Neural cell (in vitro differentiated cells): ENCODE measurements at regions not wholly inside any gene's neighbourhood (a gene's known extent, or its start where the extent isn't known, plus 50 kb on each side); places are given as distances from the start of the nearest gene placed in this dataset.

Experiments used
- H2AFZ ChIP-seq: fragments of 200-600, 300-800 bp; sonication (generic), shearing (Covaris generic); 2 replicates; pipeline ENCODE4 v1.6.0; 2014; ENCODE audit warnings: low read depth, mild to moderate bottlenecking, antibody characterized with exemption, low read length, moderate library complexity
- H3F3A ChIP-seq: fragments of 200-600 bp; shearing (Covaris generic); 2 replicates; pipeline ENCODE4 v1.6.1; 2016; ENCODE audit warnings: mild to moderate bottlenecking, moderate library complexity, mixed read lengths, antibody characterized with exemption, low read length; ENCODE audit not compliant: insufficient read depth, poor library complexity, severe bottlenecking
- H3K27ac ChIP-seq: fragments of 200-600, 300-800 bp; sonication (generic), shearing (Covaris generic); 2 replicates; pipeline ENCODE4 v1.5.1; 2014; ENCODE audit warnings: mild to moderate bottlenecking, low read length, moderate library complexity
- H3K27me3 ChIP-seq: fragments of 300-800, 200-600 bp; sonication (generic), shearing (Covaris generic); 2 replicates; pipeline ENCODE4 v1.6.0; 2014; ENCODE audit warnings: mild to moderate bottlenecking, low read depth, low read length, moderate library complexity; ENCODE audit not compliant: insufficient read depth
- H3K36me3 ChIP-seq: fragments of 300-800, 200-600 bp; sonication (generic), shearing (Covaris generic); 2 replicates; pipeline ENCODE4 v1.5.1; 2014; ENCODE audit warnings: mild to moderate bottlenecking, antibody characterized with exemption, low read length, moderate library complexity; ENCODE audit not compliant: insufficient read depth
- H3K4me2 ChIP-seq: fragments of 300-800, 200-600 bp; sonication (generic), shearing (Covaris generic); 2 replicates; pipeline ENCODE4 v1.6.0; 2014; ENCODE audit warnings: mild to moderate bottlenecking, low read length
- H3K4me3 ChIP-seq: fragments of 300-800, 200-600 bp; sonication (generic), shearing (Covaris generic); 2 replicates; pipeline ENCODE4 v1.5.1; 2014; ENCODE audit warnings: mild to moderate bottlenecking, low read length, moderate library complexity
- H3K79me2 ChIP-seq: fragments of 200-600 bp; shearing (Covaris generic); replicated peaks from 2 replicates; pipeline ENCODE4 v1.6.0; 2014; ENCODE audit warnings: mild to moderate bottlenecking, low read length, moderate library complexity; ENCODE audit not compliant: insufficient read depth
- H3K9ac ChIP-seq: fragments of 300-800, 200-600 bp; sonication (generic), shearing (Covaris generic); 2 replicates; pipeline ENCODE4 v1.6.1; 2016; ENCODE audit warnings: mild to moderate bottlenecking, low read length, mixed read lengths
- H3K9me2 ChIP-seq: fragments of 200-600 bp; shearing (Covaris generic); 2 replicates; pipeline ENCODE4 v1.6.1; 2016; ENCODE audit warnings: mild to moderate bottlenecking, low read length, mixed read lengths; ENCODE audit not compliant: insufficient read depth
- H3K9me3 ChIP-seq: fragments of 200-600, 300-800 bp; sonication (generic), shearing (Covaris generic); 2 replicates; pipeline ENCODE4 v1.6.1; 2016; ENCODE audit warnings: mild to moderate bottlenecking, mixed run types, low read length, moderate library complexity, mixed read lengths
- H4K20me1 ChIP-seq: fragments of 200-600 bp; shearing (Covaris generic); 2 replicates; pipeline ENCODE4 v1.6.1; 2016; ENCODE audit warnings: mild to moderate bottlenecking, mixed run types; ENCODE audit not compliant: insufficient read depth
- CTCF ChIP-seq: fragments of 450-650 bp; IDR thresholded peaks from 2 replicates; pipeline ENCODE4 v1.5.1; 2014; ENCODE audit warnings: antibody characterized with exemption, mild to moderate bottlenecking, moderate library complexity; ENCODE audit not compliant: poor library complexity, severe bottlenecking
- EP300 ChIP-seq: fragments of 450-650 bp; conservative IDR thresholded peaks from 2 replicates; pipeline ENCODE4 v1.6.1; 2014; ENCODE audit warnings: antibody characterized with exemption, mild to moderate bottlenecking, moderate library complexity; ENCODE audit not compliant: poor library complexity, severe bottlenecking
- EZH2 ChIP-seq: fragments of 200-600, 300-800 bp; shearing (Covaris generic), sonication (generic); IDR thresholded peaks from 2 replicates; pipeline ENCODE4 v1.6.1; 2014; ENCODE audit warnings: antibody characterized with exemption, low read length, borderline replicate concordance, mild to moderate bottlenecking; ENCODE audit not compliant: insufficient read depth, poor library complexity, severe bottlenecking
- MXI1 ChIP-seq: fragments of 450-650 bp; conservative IDR thresholded peaks from 2 replicates; pipeline ENCODE4 v1.6.1; 2014; ENCODE audit warnings: antibody characterized with exemption, mild to moderate bottlenecking; ENCODE audit not compliant: poor library complexity, severe bottlenecking
- POLR2AphosphoS5 ChIP-seq: IDR thresholded peaks from 2 replicates; pipeline ENCODE4 v1.6.1; 2012
- RAD21 ChIP-seq: fragments of 450-650 bp; conservative IDR thresholded peaks from 2 replicates; pipeline ENCODE4 v1.6.1; 2014; ENCODE audit warnings: antibody characterized with exemption, mild to moderate bottlenecking, moderate library complexity
- REST ChIP-seq: IDR thresholded peaks from 2 replicates; pipeline ENCODE4 v1.6.1; 2012; ENCODE audit warnings: borderline replicate concordance
- SMC3 ChIP-seq: fragments of 450-650 bp; conservative IDR thresholded peaks from 2 replicates; pipeline ENCODE4 v1.6.1; 2014; ENCODE audit warnings: antibody characterized with exemption, mild to moderate bottlenecking, moderate library complexity; ENCODE audit not compliant: poor library complexity
- TAF1 ChIP-seq: IDR thresholded peaks from 2 replicates; pipeline ENCODE4 v1.6.1; 2012; ENCODE audit warnings: low read depth

DNA sequence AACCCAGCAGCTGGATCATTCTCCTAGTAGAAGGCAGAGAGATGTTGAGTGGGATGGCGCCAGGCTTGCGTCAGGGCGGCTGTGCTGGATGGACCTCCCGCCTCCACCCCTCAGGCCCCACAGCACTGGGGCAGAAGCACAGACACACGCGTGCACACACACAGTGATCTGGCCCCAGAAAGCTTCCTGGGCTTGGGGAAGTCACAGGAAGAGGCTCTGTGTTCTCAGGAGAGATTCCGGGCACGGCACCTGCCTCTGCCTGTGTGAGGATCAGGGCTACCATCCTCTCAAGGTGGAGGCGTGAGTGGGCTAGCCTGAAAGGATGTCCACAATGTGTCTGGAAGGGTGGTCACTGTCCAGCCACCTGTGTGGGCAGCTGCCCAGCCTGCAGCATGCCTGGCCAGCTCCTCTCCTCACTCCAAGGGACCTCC lies 229.8 kb upstream of the HS6ST1 start:
- no peaks in the 10 kb centered on the region for H3K36me3 ChIP-seq
- H3K27me3 ChIP-seq: no peaks in the 10 kb centered on the region
- no peak overlapping the region for H3K4me3 ChIP-seq
- no peaks in the 10 kb centered on the region for H4K20me1 ChIP-seq
- H3K9me2 ChIP-seq: no peaks in the 10 kb centered on the region
- no peak overlapping the region for H2AFZ ChIP-seq
- H3K79me2 ChIP-seq: no peaks in the 10 kb centered on the region
- no peak overlapping the region for H3K9ac ChIP-seq
- no peaks in the 10 kb centered on the region for H3F3A ChIP-seq
- H3K27ac ChIP-seq: no peak overlapping the region
- TF ChIP-seq EP300: no peak
- no peak for TF ChIP-seq SMC3
- no peak for TF ChIP-seq REST
- no peak for TF ChIP-seq EZH2
- TF ChIP-seq CTCF: no peak
- TF ChIP-seq TAF1: no peak
- TF ChIP-seq RAD21: no peak
- TF ChIP-seq POLR2AphosphoS5: no peak
- no peak for TF ChIP-seq MXI1
- no peaks in the 10 kb centered on the region for H3K9me3 ChIP-seq
- no peak overlapping the region for H3K4me2 ChIP-seq

DNA sequence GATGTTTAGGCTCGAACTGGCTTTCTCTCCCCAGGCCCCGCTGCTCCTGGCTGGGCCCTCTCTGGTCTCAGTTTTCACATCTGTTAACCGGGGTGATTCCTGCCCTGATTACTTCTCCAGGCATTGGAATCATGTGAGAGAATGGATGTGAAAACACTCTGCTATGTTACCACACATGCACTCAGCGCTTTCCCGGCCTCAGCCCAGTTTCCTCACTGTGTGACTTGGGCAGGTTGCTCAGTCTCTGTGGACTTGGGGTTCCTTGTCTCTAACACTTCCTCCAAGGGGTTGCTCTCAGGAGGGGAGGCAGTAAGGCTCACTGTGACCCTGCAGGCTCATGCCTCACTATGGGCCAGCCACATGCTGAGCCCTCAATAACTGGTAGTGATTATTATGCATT lies 230.4 kb upstream of the HS6ST1 start:
- H3K9ac ChIP-seq: no peak overlapping the region

More for the DNA sequence above, 230.4 kb upstream of the HS6ST1 start:
- no peaks in the 10 kb centered on the region for H3K9me2 ChIP-seq
- no peaks in the 10 kb centered on the region for H3K36me3 ChIP-seq
- H3K27ac ChIP-seq: no peak overlapping the region
- no peak overlapping the region for H3K4me3 ChIP-seq
- no peaks in the 10 kb centered on the region for H3F3A ChIP-seq
- H3K4me2 ChIP-seq: no peak overlapping the region
- no peaks in the 10 kb centered on the region for H3K79me2 ChIP-seq
- H3K9me3 ChIP-seq: no peaks in the 10 kb centered on the region
- H2AFZ ChIP-seq: no peak overlapping the region
- TF ChIP-seq EP300: no peak
- no peak for TF ChIP-seq SMC3
- TF ChIP-seq RAD21: no peak
- no peaks in the 10 kb centered on the region for H3K27me3 ChIP-seq
- no peaks in the 10 kb centered on the region for H4K20me1 ChIP-seq
